ENCODE measurements at regions not wholly inside any gene's neighbourhood (a gene's known extent, or its start where the extent isn't known, plus 50 kb on each side); places are given as distances from the start of the nearest gene placed in this dataset.

DNA sequence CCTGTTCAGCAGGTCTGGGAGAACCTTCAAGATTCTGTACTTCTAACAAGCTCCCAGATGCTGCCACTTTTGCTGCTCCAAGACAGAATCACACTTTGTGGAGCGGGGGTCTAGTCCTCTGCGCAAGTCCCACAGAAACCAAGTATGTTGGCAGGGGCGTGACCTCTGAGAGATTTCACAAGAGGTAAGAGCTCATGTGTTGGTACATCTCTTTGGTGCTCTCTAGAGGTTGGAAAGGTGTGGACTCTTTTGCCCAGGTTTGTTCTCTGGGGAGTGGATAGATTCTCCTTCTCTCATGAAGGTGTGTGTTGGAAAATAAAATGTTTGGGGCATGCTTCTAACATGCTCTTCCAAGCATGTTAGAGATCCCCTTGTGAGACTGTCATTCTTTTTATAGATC lies 340.9 kb upstream of the IRAK1BP1 start:
- TF ChIP-seq, protein P1, sequence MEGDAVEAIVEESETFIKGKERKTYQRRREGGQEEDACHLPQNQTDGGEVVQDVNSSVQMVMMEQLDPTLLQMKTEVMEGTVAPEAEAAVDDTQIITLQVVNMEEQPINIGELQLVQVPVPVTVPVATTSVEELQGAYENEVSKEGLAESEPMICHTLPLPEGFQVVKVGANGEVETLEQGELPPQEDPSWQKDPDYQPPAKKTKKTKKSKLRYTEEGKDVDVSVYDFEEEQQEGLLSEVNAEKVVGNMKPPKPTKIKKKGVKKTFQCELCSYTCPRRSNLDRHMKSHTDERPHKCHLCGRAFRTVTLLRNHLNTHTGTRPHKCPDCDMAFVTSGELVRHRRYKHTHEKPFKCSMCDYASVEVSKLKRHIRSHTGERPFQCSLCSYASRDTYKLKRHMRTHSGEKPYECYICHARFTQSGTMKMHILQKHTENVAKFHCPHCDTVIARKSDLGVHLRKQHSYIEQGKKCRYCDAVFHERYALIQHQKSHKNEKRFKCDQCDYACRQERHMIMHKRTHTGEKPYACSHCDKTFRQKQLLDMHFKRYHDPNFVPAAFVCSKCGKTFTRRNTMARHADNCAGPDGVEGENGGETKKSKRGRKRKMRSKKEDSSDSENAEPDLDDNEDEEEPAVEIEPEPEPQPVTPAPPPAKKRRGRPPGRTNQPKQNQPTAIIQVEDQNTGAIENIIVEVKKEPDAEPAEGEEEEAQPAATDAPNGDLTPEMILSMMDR (IDR thresholded peaks at IDR 0.05) = no peak
- TF ChIP-seq, protein P2, sequence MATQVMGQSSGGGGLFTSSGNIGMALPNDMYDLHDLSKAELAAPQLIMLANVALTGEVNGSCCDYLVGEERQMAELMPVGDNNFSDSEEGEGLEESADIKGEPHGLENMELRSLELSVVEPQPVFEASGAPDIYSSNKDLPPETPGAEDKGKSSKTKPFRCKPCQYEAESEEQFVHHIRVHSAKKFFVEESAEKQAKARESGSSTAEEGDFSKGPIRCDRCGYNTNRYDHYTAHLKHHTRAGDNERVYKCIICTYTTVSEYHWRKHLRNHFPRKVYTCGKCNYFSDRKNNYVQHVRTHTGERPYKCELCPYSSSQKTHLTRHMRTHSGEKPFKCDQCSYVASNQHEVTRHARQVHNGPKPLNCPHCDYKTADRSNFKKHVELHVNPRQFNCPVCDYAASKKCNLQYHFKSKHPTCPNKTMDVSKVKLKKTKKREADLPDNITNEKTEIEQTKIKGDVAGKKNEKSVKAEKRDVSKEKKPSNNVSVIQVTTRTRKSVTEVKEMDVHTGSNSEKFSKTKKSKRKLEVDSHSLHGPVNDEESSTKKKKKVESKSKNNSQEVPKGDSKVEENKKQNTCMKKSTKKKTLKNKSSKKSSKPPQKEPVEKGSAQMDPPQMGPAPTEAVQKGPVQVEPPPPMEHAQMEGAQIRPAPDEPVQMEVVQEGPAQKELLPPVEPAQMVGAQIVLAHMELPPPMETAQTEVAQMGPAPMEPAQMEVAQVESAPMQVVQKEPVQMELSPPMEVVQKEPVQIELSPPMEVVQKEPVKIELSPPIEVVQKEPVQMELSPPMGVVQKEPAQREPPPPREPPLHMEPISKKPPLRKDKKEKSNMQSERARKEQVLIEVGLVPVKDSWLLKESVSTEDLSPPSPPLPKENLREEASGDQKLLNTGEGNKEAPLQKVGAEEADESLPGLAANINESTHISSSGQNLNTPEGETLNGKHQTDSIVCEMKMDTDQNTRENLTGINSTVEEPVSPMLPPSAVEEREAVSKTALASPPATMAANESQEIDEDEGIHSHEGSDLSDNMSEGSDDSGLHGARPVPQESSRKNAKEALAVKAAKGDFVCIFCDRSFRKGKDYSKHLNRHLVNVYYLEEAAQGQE (IDR thresholded peaks at IDR 0.05; ENCODE audit: insufficient read depth in 1 of 2, low read depth in 2 of 2, low read length in 1 of 2) = no peak
- TF ChIP-seq POLR2AphosphoS5 (IDR thresholded peaks at IDR 0.05; ENCODE audit: low read depth, low read length) (no peak), SIN3A (IDR thresholded peaks at IDR 0.05; ENCODE audit: borderline replicate concordance, insufficient read depth, low read depth, low read length) (no peak)

Data from Panc1 (cell line).